ENCODE measurements at regions not wholly inside any gene's neighbourhood (a gene's known extent, or its start where the extent isn't known, plus 50 kb on each side); places are given as distances from the start of the nearest gene placed in this dataset.

DNA sequence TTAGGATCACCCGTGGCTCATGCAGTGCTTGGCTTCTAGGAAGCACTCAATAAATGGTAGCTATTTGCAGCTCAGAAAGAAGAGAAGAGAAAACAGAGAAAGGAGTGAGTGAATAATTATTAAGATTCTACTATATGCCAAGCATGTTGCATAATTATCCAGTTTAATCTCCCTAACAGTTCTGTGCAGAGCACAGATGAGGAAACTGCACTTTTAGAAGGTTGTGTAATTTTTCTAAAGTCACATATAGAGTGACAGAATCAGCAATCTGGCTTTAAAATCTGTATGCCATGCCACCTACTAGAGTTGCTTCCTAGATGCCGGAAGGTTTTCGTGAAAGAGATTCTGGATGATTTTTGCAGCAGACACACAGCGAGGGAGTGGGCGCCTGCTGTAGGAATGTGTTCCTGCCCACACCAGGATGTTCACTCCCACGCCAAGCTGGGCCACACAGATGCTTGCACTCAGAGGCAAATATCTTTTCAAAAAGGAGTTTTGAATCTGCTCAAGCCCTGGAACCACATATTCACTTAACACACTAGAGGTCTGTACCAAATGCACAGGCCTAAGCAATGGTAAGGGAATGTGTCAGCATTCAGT is 50.2 kb upstream of the SMCO2 start:
- TF ChIP-seq, protein P1, sequence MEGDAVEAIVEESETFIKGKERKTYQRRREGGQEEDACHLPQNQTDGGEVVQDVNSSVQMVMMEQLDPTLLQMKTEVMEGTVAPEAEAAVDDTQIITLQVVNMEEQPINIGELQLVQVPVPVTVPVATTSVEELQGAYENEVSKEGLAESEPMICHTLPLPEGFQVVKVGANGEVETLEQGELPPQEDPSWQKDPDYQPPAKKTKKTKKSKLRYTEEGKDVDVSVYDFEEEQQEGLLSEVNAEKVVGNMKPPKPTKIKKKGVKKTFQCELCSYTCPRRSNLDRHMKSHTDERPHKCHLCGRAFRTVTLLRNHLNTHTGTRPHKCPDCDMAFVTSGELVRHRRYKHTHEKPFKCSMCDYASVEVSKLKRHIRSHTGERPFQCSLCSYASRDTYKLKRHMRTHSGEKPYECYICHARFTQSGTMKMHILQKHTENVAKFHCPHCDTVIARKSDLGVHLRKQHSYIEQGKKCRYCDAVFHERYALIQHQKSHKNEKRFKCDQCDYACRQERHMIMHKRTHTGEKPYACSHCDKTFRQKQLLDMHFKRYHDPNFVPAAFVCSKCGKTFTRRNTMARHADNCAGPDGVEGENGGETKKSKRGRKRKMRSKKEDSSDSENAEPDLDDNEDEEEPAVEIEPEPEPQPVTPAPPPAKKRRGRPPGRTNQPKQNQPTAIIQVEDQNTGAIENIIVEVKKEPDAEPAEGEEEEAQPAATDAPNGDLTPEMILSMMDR (conservative IDR thresholded peaks at IDR 0.05), result no peak
- TF ChIP-seq ZFX (IDR thresholded peaks at IDR 0.05), result no peak
- no peak overlapping the region for H3K27ac ChIP-seq

Data from C4-2B (cell line).